Astrocyte (in vitro differentiated cells and primary cell): ENCODE measurements at regions not wholly inside any gene's neighbourhood (a gene's known extent, or its start where the extent isn't known, plus 50 kb on each side); places are given as distances from the start of the nearest gene placed in this dataset.

ENCODE experiments used
- DNase-seq: peaks from one replicate; pipeline ENCODE4 v3.0.0-alpha.2; 2010; ENCODE audit warnings: low read depth
- FAIRE-seq: peaks from 2 replicates; lab custom pipeline; 2011; peaks lifted over from hg19 to GRCh38; lab: Jason Lieb, UNC
- H2AFZ ChIP-seq: 2 replicates; pipeline ENCODE4 v1.6.0; 2012; ENCODE audit warnings: low read depth, low read length, inconsistent platforms
- H3K27ac ChIP-seq: 2 replicates; pipeline ENCODE4 v1.5.1; 2011; ENCODE audit warnings: low read depth, low read length, inconsistent platforms
- H3K27me3 ChIP-seq: 2 replicates; pipeline ENCODE4 v1.6.0; 2011; ENCODE audit warnings: low read length, inconsistent platforms; ENCODE audit not compliant: insufficient read depth
- H3K36me3 ChIP-seq: 2 replicates; pipeline ENCODE4 v1.5.1; 2011; ENCODE audit warnings: low read length, inconsistent platforms; ENCODE audit not compliant: insufficient read depth
- H3K4me1 ChIP-seq: 2 replicates; pipeline ENCODE4 v1.5.1; 2011; ENCODE audit warnings: low read length, inconsistent platforms; ENCODE audit not compliant: insufficient read depth
- H3K4me2 ChIP-seq: 2 replicates; pipeline ENCODE4 v1.6.0; 2012; ENCODE audit warnings: low read length, inconsistent platforms
- H3K4me3 ChIP-seq: 2 replicates; pipeline ENCODE4 v1.5.1; 2011; ENCODE audit warnings: low read depth, mild to moderate bottlenecking, low read length, inconsistent platforms; ENCODE audit not compliant: insufficient read depth
- H3K79me2 ChIP-seq: 2 replicates; pipeline ENCODE4 v1.6.0; 2012; ENCODE audit warnings: mild to moderate bottlenecking, low read length, inconsistent platforms; ENCODE audit not compliant: insufficient read depth
- H3K9ac ChIP-seq: 2 replicates; pipeline ENCODE4 v1.6.0; 2012; ENCODE audit warnings: mild to moderate bottlenecking, low read length, inconsistent platforms
- H3K9me3 ChIP-seq: 2 replicates; pipeline ENCODE4 v1.5.1; 2012; ENCODE audit warnings: low read depth, mild to moderate bottlenecking, low read length, inconsistent platforms; ENCODE audit not compliant: insufficient read depth
- H4K20me1 ChIP-seq: 2 replicates; pipeline ENCODE4 v1.6.0; 2012; ENCODE audit warnings: low read length, inconsistent platforms; ENCODE audit not compliant: insufficient read depth
- H3K27ac Mint-ChIP-seq: one replicate; pipeline ENCODE4 v1.8.0; 2021; ENCODE audit warnings: mild to moderate bottlenecking, mixed read lengths; ENCODE audit not compliant: unreplicated experiment
- H3K27me3 Mint-ChIP-seq: one replicate; pipeline ENCODE4 v1.8.0; 2021; ENCODE audit warnings: low read depth, mixed read lengths; ENCODE audit not compliant: unreplicated experiment
- H3K36me3 Mint-ChIP-seq: one replicate; pipeline ENCODE4 v1.8.0; 2021; ENCODE audit warnings: low read depth, mixed read lengths; ENCODE audit not compliant: unreplicated experiment
- H3K4me1 Mint-ChIP-seq: one replicate; pipeline ENCODE4 v1.8.0; 2021; ENCODE audit warnings: low read depth, mixed read lengths; ENCODE audit not compliant: unreplicated experiment
- H3K4me3 Mint-ChIP-seq: one replicate; pipeline ENCODE4 v1.8.0; 2021; ENCODE audit warnings: mild to moderate bottlenecking, moderate library complexity, mixed read lengths; ENCODE audit not compliant: unreplicated experiment
- H3K9me3 Mint-ChIP-seq: one replicate; pipeline ENCODE4 v1.8.0; 2021; ENCODE audit warnings: mild to moderate bottlenecking, mixed read lengths; ENCODE audit not compliant: unreplicated experiment
- EZH2 ChIP-seq: IDR thresholded peaks from 2 replicates; pipeline ENCODE4 v1.6.1; 2012; ENCODE audit warnings: mild to moderate bottlenecking, low read length, inconsistent platforms; ENCODE audit not compliant: insufficient read depth
- TF ChIP-seq, protein P1 (sequence below): IDR thresholded peaks from 2 replicates; pipeline ENCODE4 v1.5.1; 2011; ENCODE audit warnings: low read depth, mild to moderate bottlenecking, inconsistent platforms, low read length, moderate library complexity; ENCODE audit not compliant: insufficient read depth

- Histone ChIP-seq H3K9ac (no peak overlapping the region), H2AFZ (no peak overlapping the region), H3K4me1 (no peaks in the 10 kb centered on the region), H4K20me1 (no peaks in the 10 kb centered on the region), H3K36me3 (no peaks in the 10 kb centered on the region), H3K4me2 (no peak overlapping the region), H3K79me2 (no peaks in the 10 kb centered on the region), H3K27me3 (peaks cover 2% of the 10 kb centered on the region), H3K9me3 (peaks cover 4% of the 10 kb centered on the region), H3K4me3 (no peak overlapping the region), H3K27ac (no peak overlapping the region)
- Mint-ChIP-seq H3K4me1 (peaks cover 7% of the 10 kb centered on the region), H3K27ac (no peak overlapping the region), H3K36me3 (no peaks in the 10 kb centered on the region), H3K9me3 (no peaks in the 10 kb centered on the region), H3K27me3 (peaks cover 10% of the 10 kb centered on the region), H3K4me3 (no peak overlapping the region)
- TF ChIP-seq EZH2 = no peak
- TF ChIP-seq, protein P1, sequence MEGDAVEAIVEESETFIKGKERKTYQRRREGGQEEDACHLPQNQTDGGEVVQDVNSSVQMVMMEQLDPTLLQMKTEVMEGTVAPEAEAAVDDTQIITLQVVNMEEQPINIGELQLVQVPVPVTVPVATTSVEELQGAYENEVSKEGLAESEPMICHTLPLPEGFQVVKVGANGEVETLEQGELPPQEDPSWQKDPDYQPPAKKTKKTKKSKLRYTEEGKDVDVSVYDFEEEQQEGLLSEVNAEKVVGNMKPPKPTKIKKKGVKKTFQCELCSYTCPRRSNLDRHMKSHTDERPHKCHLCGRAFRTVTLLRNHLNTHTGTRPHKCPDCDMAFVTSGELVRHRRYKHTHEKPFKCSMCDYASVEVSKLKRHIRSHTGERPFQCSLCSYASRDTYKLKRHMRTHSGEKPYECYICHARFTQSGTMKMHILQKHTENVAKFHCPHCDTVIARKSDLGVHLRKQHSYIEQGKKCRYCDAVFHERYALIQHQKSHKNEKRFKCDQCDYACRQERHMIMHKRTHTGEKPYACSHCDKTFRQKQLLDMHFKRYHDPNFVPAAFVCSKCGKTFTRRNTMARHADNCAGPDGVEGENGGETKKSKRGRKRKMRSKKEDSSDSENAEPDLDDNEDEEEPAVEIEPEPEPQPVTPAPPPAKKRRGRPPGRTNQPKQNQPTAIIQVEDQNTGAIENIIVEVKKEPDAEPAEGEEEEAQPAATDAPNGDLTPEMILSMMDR = no peak
- FAIRE-seq (no peak), DNase-seq (no peak)
Measured at GRCh38 chr20:22810626-22811569, 224.2 kb upstream of the SSTR4 start.

DNA sequence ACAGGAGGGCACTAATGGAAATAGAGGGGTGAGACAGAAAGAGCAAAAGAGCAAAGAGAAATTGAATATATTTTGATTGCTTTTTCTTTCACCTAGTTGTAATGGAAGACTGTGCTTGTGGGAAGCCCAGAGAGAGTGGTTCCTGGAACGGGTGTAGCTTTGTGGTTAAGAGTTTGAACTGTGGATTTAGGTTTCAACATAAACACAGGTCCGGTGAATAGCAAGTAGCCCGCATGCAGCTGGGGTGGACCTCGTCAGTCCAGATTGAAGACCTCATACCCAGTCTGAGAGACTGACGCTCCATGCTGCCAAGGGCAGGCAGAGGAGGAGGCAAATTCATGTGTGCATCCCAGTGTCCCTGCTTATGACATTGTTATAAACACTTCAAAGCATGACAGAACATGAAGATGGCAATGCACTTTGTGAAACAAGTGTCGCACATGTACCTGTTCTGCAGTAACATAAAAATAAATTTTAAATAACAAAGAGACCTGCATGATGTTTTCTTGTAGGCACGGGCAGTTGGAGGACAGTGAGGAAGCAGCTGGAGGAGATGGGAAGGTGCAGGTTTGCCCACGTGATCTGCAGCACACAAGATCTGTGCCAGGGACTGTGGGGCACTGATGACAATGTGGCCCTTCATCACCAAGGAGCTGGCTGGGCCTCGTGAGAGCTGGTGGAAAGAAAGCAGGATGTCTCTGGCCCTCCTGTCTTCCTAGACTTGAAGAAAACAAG is 220.5 kb upstream of the SSTR4 start:
- H3K79me2 ChIP-seq = no peaks in the 10 kb centered on the region
- no peaks in the 10 kb centered on the region for H4K20me1 ChIP-seq
- Mint-ChIP-seq H3K9me3 (no peaks in the 10 kb centered on the region), H3K4me1 (peaks cover 5% of the 10 kb centered on the region), H3K27me3 (peaks cover 8% of the 10 kb centered on the region), H3K4me3 (no peak overlapping the region), H3K36me3 (no peaks in the 10 kb centered on the region), H3K27ac (no peak overlapping the region)
- H3K4me3 ChIP-seq = no peak overlapping the region
- peaks cover 4% of the 10 kb centered on the region for H3K9me3 ChIP-seq
- no peak overlapping the region for H3K4me2 ChIP-seq
- no peak overlapping the region for H3K9ac ChIP-seq
- H2AFZ ChIP-seq = no peak overlapping the region
- no peak overlapping the region for H3K27ac ChIP-seq
- H3K27me3 ChIP-seq = peaks cover 2% of the 10 kb centered on the region
- FAIRE-seq (no peak), DNase-seq (no peak)
- no peaks in the 10 kb centered on the region for H3K4me1 ChIP-seq
- TF ChIP-seq, protein P1 = no peak
- no peak for TF ChIP-seq EZH2
- H3K36me3 ChIP-seq = no peaks in the 10 kb centered on the region
